HTR-8/SVneo (cell line): ENCODE measurements at regions not wholly inside any gene's neighbourhood (a gene's known extent, or its start where the extent isn't known, plus 50 kb on each side); places are given as distances from the start of the nearest gene placed in this dataset.

Experiments used
- DNase-seq: peaks from one replicate; pipeline ENCODE4 v3.0.0; 2011; ENCODE audit warnings: low spot score, mixed read lengths; ENCODE audit not compliant: insufficient read length
- FAIRE-seq: peaks from 2 replicates; lab custom pipeline; 2011; peaks lifted over from hg19 to GRCh38; lab: Jason Lieb, UNC

GRCh38 chr20:11651647-11652046 is 266.0 kb upstream of the BTBD3 start:
- FAIRE-seq (no peak), DNase-seq (no peak)

- no peak for FAIRE-seq
Observed at GRCh38 chr20:11652128-11652527, 265.6 kb upstream of the BTBD3 start.

GRCh38 chr20:11654766-11655165 is 262.9 kb upstream of the BTBD3 start:
- no peak for DNase-seq
- FAIRE-seq, result no peak

More at GRCh38 chr20:11652128-11652527, 265.6 kb upstream of the BTBD3 start:
- no peak for DNase-seq

- DNase-seq, result no peak
- no peak for FAIRE-seq
Observed at GRCh38 chr20:11660673-11661072, 257.0 kb upstream of the BTBD3 start.

- no peak for DNase-seq
- FAIRE-seq, result no peak
Observed at GRCh38 chr20:11671015-11671511, 246.6 kb upstream of the BTBD3 start.

GRCh38 chr20:11672959-11673358 is 244.7 kb upstream of the BTBD3 start:
- no peak for DNase-seq
- no peak for FAIRE-seq

GRCh38 chr20:11675920-11676629 is 241.6 kb upstream of the BTBD3 start:
- DNase-seq, result no peak
- FAIRE-seq, result no peak

GRCh38 chr20:11676630-11677287 is 240.9 kb upstream of the BTBD3 start:
- peak; percentile 20 for FAIRE-seq
- DNase-seq, result peak; percentile 67

- DNase-seq (no peak), FAIRE-seq (no peak)
Observed at GRCh38 chr20:11677428-11677827, 240.3 kb upstream of the BTBD3 start.

GRCh38 chr20:11677836-11678235 is 239.9 kb upstream of the BTBD3 start:
- FAIRE-seq (no peak), DNase-seq (no peak)

- FAIRE-seq (no peak), DNase-seq (no peak)
Observed at GRCh38 chr20:11682285-11682684, 235.4 kb upstream of the BTBD3 start.

GRCh38 chr20:11686195-11686594 is 231.5 kb upstream of the BTBD3 start:
- DNase-seq (no peak), FAIRE-seq (no peak)

- DNase-seq (no peak), FAIRE-seq (no peak)
Observed at GRCh38 chr20:11686820-11687543, 230.7 kb upstream of the BTBD3 start.

- DNase-seq (no peak), FAIRE-seq (no peak)
Observed at GRCh38 chr20:11687546-11688292, 230.0 kb upstream of the BTBD3 start.

GRCh38 chr20:11689262-11689661 is 228.4 kb upstream of the BTBD3 start:
- no peak for FAIRE-seq
- DNase-seq, result no peak

GRCh38 chr20:11691766-11692165 is 225.9 kb upstream of the BTBD3 start:
- no peak for DNase-seq
- FAIRE-seq, result no peak

- no peak for DNase-seq
- FAIRE-seq, result no peak
Observed at GRCh38 chr20:11692567-11692966, 225.1 kb upstream of the BTBD3 start.

GRCh38 chr20:11694467-11694866 is 223.2 kb upstream of the BTBD3 start:
- FAIRE-seq, result no peak
- DNase-seq, result no peak

- FAIRE-seq (no peak), DNase-seq (no peak)
Observed at GRCh38 chr20:11697055-11697454, 220.6 kb upstream of the BTBD3 start.

- no peak for DNase-seq
- FAIRE-seq, result no peak
Observed at GRCh38 chr20:11697646-11698045, 220.0 kb upstream of the BTBD3 start.
